Stimulated activated CD4-positive, alpha-beta T cell treated with anti-CD3 and anti-CD28 coated beads, Interleukin-2, amount 100 ng/mL, for 4 hours (primary cell): ENCODE measurements at regions not wholly inside any gene's neighbourhood (a gene's known extent, or its start where the extent isn't known, plus 50 kb on each side); places are given as distances from the start of the nearest gene placed in this dataset.

Experiments
- DNase-seq: peaks from one replicate; pipeline ENCODE4 v3.0.0-alpha.2; 2020; ENCODE audit warnings: low read depth

- no peak for DNase-seq
Measured at GRCh38 chr13:26932465-26932864, 171.9 kb upstream of the GPR12 start.

GRCh38 chr13:26929971-26930730 is 169.6 kb upstream of the GPR12 start:
- peak; percentile 43 for DNase-seq

GRCh38 chr13:26927511-26927910 is 166.9 kb upstream of the GPR12 start:
- DNase-seq: no peak

- DNase-seq: no peak
Measured at GRCh38 chr13:26926371-26926770, 165.8 kb upstream of the GPR12 start.

GRCh38 chr13:26923824-26924605 is 163.4 kb upstream of the GPR12 start:
- no peak for DNase-seq

GRCh38 chr13:26921918-26922317 is 161.3 kb upstream of the GPR12 start:
- DNase-seq: no peak

GRCh38 chr13:26920614-26921355 is 160.2 kb upstream of the GPR12 start:
- no peak for DNase-seq

- no peak for DNase-seq
Measured at GRCh38 chr13:26919732-26920131, 159.1 kb upstream of the GPR12 start.

GRCh38 chr13:26919311-26919710 is 158.7 kb upstream of the GPR12 start:
- no peak for DNase-seq

GRCh38 chr13:26914624-26915023 is 154.0 kb upstream of the GPR12 start:
- DNase-seq: no peak

GRCh38 chr13:26914148-26914547 is 153.6 kb upstream of the GPR12 start:
- DNase-seq: no peak

GRCh38 chr13:26910754-26911465 is 150.3 kb upstream of the GPR12 start:
- DNase-seq: no peak

- DNase-seq: no peak
Measured at GRCh38 chr13:26909477-26909876, 148.9 kb upstream of the GPR12 start.

- no peak for DNase-seq
Measured at GRCh38 chr13:26908126-26908525, 147.5 kb upstream of the GPR12 start.

GRCh38 chr13:26899202-26899601 is 138.6 kb upstream of the GPR12 start:
- DNase-seq: no peak

- DNase-seq: no peak
Measured at GRCh38 chr13:26897706-26898550, 137.3 kb upstream of the GPR12 start.

GRCh38 chr13:26896986-26897668 is 136.5 kb upstream of the GPR12 start:
- no peak for DNase-seq

GRCh38 chr13:26895808-26896466 is 135.4 kb upstream of the GPR12 start:
- DNase-seq: no peak

- no peak for DNase-seq
Measured at GRCh38 chr13:26895081-26895807, 134.7 kb upstream of the GPR12 start.
